CD14-positive monocyte (primary cell): ENCODE measurements at regions not wholly inside any gene's neighbourhood (a gene's known extent, or its start where the extent isn't known, plus 50 kb on each side); places are given as distances from the start of the nearest gene placed in this dataset.

Source experiments
- DNase-seq, 3 donors: peaks; one replicate each; pipeline ENCODE4 v3.0.0-alpha.2; 2011 to 2022
- H2AFZ ChIP-seq: 2 replicates; pipeline ENCODE4 v1.6.0; 2012; ENCODE audit warnings: mild to moderate bottlenecking, low read depth, low read length, inconsistent platforms; ENCODE audit not compliant: insufficient read depth, poor library complexity, severe bottlenecking
- H3K27ac ChIP-seq, 2 donors: 1 replicate in 1 of 2; 2 replicates in 1 of 2; pipeline ENCODE4 v1.5.1; 2012 to 2013; ENCODE audit warnings: low read length in 2 of 2, control low read depth in 1 of 2, inconsistent platforms in 1 of 2, low read depth in 1 of 2, mild to moderate bottlenecking in 1 of 2
- H3K27me3 ChIP-seq, 2 donors: one replicate each; pipeline versions ENCODE4 v1.6.0 to v1.6.1; 2011 to 2013; ENCODE audit warnings: low read length in 2 of 2; ENCODE audit not compliant: control insufficient read depth in 2 of 2, insufficient read depth in 2 of 2
- H3K36me3 ChIP-seq, 2 donors: replicated peaks in 1 of 2; 1 replicate in 1 of 2; 2 replicates in 1 of 2; pipeline versions ENCODE4 v1.5.1 to v1.6.1; 2012 to 2013; ENCODE audit warnings: low read length in 2 of 2, control low read depth in 1 of 2, inconsistent platforms in 1 of 2, mild to moderate bottlenecking in 1 of 2; ENCODE audit not compliant: insufficient read depth in 2 of 2, control insufficient read depth in 1 of 2
- H3K4me1 ChIP-seq, 2 donors: 1 replicate in 1 of 2; 2 replicates in 1 of 2; pipeline versions ENCODE4 v1.5.1 to v1.6.1; 2012 to 2013; ENCODE audit warnings: low read length in 2 of 2, control low read depth in 1 of 2, inconsistent platforms in 1 of 2, mild to moderate bottlenecking in 1 of 2, moderate library complexity in 1 of 2; ENCODE audit not compliant: insufficient read depth in 2 of 2, control insufficient read depth in 1 of 2
- H3K4me2 ChIP-seq: replicated peaks from 2 replicates; pipeline ENCODE3; 2012; ENCODE audit warnings: low read length, moderate library complexity, mild to moderate bottlenecking; ENCODE audit not compliant: poor library complexity, severe bottlenecking; ENCODE audit errors: extremely low read depth
- H3K4me3 ChIP-seq, 3 experiments: fragments of 200-600 bp in 1 of 3; sonication (generic) in 1 of 3; replicated peaks in 1 of 3; 1 replicate in 2 of 3; 2 replicates in 1 of 3; pipeline ENCODE4 v1.5.1; 2011 to 2013; ENCODE audit warnings: low read length in 3 of 3, mild to moderate bottlenecking in 3 of 3, control low read depth in 2 of 3, low read depth in 2 of 3, inconsistent platforms in 1 of 3, moderate library complexity in 1 of 3
- H3K79me2 ChIP-seq: 2 replicates; pipeline ENCODE4 v1.6.0; 2012; ENCODE audit warnings: mild to moderate bottlenecking, control low read depth, inconsistent platforms, low read length, moderate library complexity; ENCODE audit not compliant: insufficient read depth
- H3K9ac ChIP-seq: 2 replicates; pipeline ENCODE4 v1.6.0; 2017; ENCODE audit warnings: low read length, mild to moderate bottlenecking; ENCODE audit not compliant: insufficient read depth, poor library complexity, severe bottlenecking
- H3K9me3 ChIP-seq, 2 donors: replicated peaks in 1 of 2; 1 replicate in 1 of 2; 2 replicates in 1 of 2; pipeline versions ENCODE4 v1.5.1 to v1.6.1; 2012 to 2013; ENCODE audit warnings: low read length in 2 of 2, control low read depth in 1 of 2; ENCODE audit not compliant: control insufficient read depth in 1 of 2, insufficient read depth in 1 of 2
- H4K20me1 ChIP-seq: 2 replicates; pipeline ENCODE4 v1.6.0; 2012; ENCODE audit warnings: mild to moderate bottlenecking, low read length, control low read depth, moderate library complexity; ENCODE audit not compliant: insufficient read depth
- H3K27ac Mint-ChIP-seq, 7 donors: one replicate each; pipeline ENCODE4 v1.8.0; 2020; ENCODE audit warnings: mild to moderate bottlenecking in 7 of 7, mixed read lengths in 7 of 7, moderate library complexity in 6 of 7, inconsistent platforms in 2 of 7
- H3K27me3 Mint-ChIP-seq, 3 donors: one replicate each; pipeline ENCODE4 v1.8.0; 2021 to 2022; ENCODE audit warnings: low read depth in 3 of 3, mild to moderate bottlenecking in 3 of 3, mixed read lengths in 3 of 3, moderate library complexity in 3 of 3, inconsistent platforms in 1 of 3
- H3K36me3 Mint-ChIP-seq, 2 donors: one replicate each; pipeline ENCODE4 v1.8.0; 2020; ENCODE audit warnings: mixed read lengths in 2 of 2, inconsistent platforms in 1 of 2, mild to moderate bottlenecking in 1 of 2
- H3K4me1 Mint-ChIP-seq: one replicate; pipeline ENCODE4 v1.8.0; 2020; ENCODE audit warnings: mild to moderate bottlenecking, mixed read lengths
- H3K4me3 Mint-ChIP-seq, 2 donors: one replicate each; pipeline ENCODE4 v1.8.0; 2020; ENCODE audit warnings: mild to moderate bottlenecking in 2 of 2, mixed read lengths in 2 of 2, moderate library complexity in 1 of 2
- H3K9me3 Mint-ChIP-seq, 7 donors: one replicate each; pipeline ENCODE4 v1.8.0; 2020 to 2022; ENCODE audit warnings: mixed read lengths in 7 of 7, mild to moderate bottlenecking in 6 of 7, moderate library complexity in 6 of 7, inconsistent platforms in 2 of 7
- CTCF ChIP-seq: fragments of 200-600 bp; IDR thresholded peaks from one replicate; pipeline ENCODE4 v1.8.0; 2022; ENCODE audit warnings: antibody characterized with exemption, mild to moderate bottlenecking
- WGBS: methylation state at CpG from one replicate; pipeline ENCODE4 v1.1.5; 2013; ENCODE audit warnings: missing lambda C conversion rate; ENCODE audit not compliant: insufficient coverage; 5-methylcytosine and 5-hydroxymethylcytosine counted together
- intact Hi-C, 2 donors: fragments of 100-400 bp; cut with micrococcal nuclease; formaldehyde crosslinking; loops; one replicate each; pipeline versions ENCODE4 v1.15.0 to v1.15.1; 2023

- peaks cover 0 to 2% (median 1%) of the 10 kb centered on the region in 3 donors for H3K27me3 Mint-ChIP-seq
- H3K9ac ChIP-seq: no peak overlapping the region
- no peak for TF ChIP-seq CTCF
Measured at GRCh38 chr6:40075056-40075590, 140.9 kb upstream of the MOCS1 start.

GRCh38 chr6:40074306-40075055, 140.2 kb upstream of the MOCS1 start:
- Mint-ChIP-seq H3K36me3 (no peaks in the 10 kb centered on the region), H3K4me1 (no peaks in the 10 kb centered on the region), H3K27ac (no peak overlapping the region), H3K27me3 (peaks cover 0 to 3% (median 1%) of the 10 kb centered on the region in 3 donors), H3K4me3 (no peak overlapping the region), H3K9me3 (peaks cover 1 to 8% (median 3%) of the 10 kb centered on the region in 7 donors)
- Histone ChIP-seq H3K4me2 (no peak overlapping the region), H3K4me3 (no peak overlapping the region), H3K9ac (no peak overlapping the region), H4K20me1 (no peaks in the 10 kb centered on the region), H3K36me3 (no peaks in the 10 kb centered on the region), H3K27ac (no peak overlapping the region), H3K27me3 (no peaks in the 10 kb centered on the region), H3K9me3 (no peaks in the 10 kb centered on the region), H3K4me1 (no peaks in the 10 kb centered on the region), H2AFZ (no peak overlapping the region), H3K79me2 (no peaks in the 10 kb centered on the region)
- DNase-seq: no peak
- no peak for TF ChIP-seq CTCF
- WGBS: 96% methylated on average over 5 of the region's 8 CpGs
- intact Hi-C loops: no loop called here

More at GRCh38 chr6:40075056-40075590, 140.9 kb upstream of the MOCS1 start:
- Histone ChIP-seq H3K4me2 (no peak overlapping the region), H3K79me2 (no peaks in the 10 kb centered on the region), H2AFZ (no peak overlapping the region), H3K36me3 (no peaks in the 10 kb centered on the region), H3K27me3 (no peaks in the 10 kb centered on the region), H3K4me1 (no peaks in the 10 kb centered on the region), H3K4me3 (no peak overlapping the region), H4K20me1 (no peaks in the 10 kb centered on the region), H3K27ac (no peak overlapping the region), H3K9me3 (no peaks in the 10 kb centered on the region)
- DNase-seq: no peak
- no peaks in the 10 kb centered on the region for H3K4me1 Mint-ChIP-seq
- H3K27ac Mint-ChIP-seq: no peak overlapping the region
- H3K4me3 Mint-ChIP-seq: no peak overlapping the region
- no peaks in the 10 kb centered on the region for H3K36me3 Mint-ChIP-seq
- H3K9me3 Mint-ChIP-seq: peaks cover 1 to 8% (median 3%) of the 10 kb centered on the region in 7 donors
- intact Hi-C loops: no loop called here
- no CpG with 5 or more reads among the region's 1 CpG for WGBS
